ENCODE measurements at regions not wholly inside any gene's neighbourhood (a gene's known extent, or its start where the extent isn't known, plus 50 kb on each side); places are given as distances from the start of the nearest gene placed in this dataset.
A peak's percentile ranks its signal among the peaks of the same experiment; 100 is the strongest.

DNA sequence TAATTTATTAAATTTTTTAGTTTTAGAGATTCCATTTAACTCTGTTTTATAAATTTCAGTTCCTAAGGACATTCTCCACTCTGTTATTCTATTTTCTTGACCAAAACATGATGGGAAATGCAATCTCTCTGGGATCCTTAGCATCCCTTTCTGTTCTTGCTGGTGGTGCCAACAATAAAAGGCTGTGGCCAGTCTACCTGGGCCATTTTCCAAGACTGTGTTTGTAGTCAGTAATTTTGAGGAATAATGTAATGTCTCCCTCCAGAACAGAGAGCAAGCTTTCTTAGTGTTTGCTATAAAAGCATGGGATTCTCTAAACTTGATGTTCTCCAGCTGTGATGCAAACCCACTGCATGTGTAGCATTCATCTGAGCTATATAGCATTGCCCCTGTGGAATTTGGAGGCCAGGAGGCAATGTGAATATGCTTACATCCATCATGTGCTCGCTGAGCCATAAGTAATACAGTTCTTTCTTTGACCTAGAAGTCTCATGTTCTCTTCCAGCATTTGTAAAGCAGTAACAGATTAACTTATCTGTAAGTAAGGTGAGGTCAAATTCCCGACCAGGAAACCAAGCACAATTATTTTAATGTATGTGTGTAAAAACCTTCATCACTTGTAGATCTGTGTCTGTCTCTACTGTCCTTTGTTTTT is 211.5 kb upstream of the TAS2R1 start:
- DNase-seq (ENCODE audit: low read depth), result no peak
- no peak overlapping the region for H3K4me3 ChIP-seq (ENCODE audit: low read depth, low read length)
- TF ChIP-seq, protein P1, sequence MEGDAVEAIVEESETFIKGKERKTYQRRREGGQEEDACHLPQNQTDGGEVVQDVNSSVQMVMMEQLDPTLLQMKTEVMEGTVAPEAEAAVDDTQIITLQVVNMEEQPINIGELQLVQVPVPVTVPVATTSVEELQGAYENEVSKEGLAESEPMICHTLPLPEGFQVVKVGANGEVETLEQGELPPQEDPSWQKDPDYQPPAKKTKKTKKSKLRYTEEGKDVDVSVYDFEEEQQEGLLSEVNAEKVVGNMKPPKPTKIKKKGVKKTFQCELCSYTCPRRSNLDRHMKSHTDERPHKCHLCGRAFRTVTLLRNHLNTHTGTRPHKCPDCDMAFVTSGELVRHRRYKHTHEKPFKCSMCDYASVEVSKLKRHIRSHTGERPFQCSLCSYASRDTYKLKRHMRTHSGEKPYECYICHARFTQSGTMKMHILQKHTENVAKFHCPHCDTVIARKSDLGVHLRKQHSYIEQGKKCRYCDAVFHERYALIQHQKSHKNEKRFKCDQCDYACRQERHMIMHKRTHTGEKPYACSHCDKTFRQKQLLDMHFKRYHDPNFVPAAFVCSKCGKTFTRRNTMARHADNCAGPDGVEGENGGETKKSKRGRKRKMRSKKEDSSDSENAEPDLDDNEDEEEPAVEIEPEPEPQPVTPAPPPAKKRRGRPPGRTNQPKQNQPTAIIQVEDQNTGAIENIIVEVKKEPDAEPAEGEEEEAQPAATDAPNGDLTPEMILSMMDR (conservative IDR thresholded peaks at IDR 0.05; ENCODE audit: low read depth, low read length), result no peak

DNA sequence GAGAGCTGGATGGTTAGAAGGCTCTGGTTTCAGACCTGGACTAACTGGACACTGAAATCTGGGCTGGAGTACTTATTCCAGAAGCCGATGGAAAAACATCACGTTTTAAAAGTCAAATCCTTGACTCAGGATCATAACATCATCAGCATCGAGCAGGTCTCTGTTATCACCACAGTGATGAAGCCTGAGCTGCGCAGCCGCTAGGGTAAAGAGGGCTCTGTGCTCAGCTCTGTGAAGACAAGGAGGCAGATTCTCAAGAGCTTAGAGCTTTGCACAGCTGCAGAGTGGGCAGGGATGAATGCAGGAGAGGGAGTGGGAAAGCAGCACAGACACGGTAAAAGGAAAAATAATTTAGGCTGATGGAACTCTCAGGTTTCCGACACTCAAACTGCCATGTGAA is 208.8 kb upstream of the TAS2R1 start:
- no peak overlapping the region for H3K4me3 ChIP-seq (ENCODE audit: low read depth, low read length)
- peak; percentile 28 for DNase-seq (ENCODE audit: low read depth)
- TF ChIP-seq, protein P1 (conservative IDR thresholded peaks at IDR 0.05; ENCODE audit: low read depth, low read length), result peak; percentile 11

DNA sequence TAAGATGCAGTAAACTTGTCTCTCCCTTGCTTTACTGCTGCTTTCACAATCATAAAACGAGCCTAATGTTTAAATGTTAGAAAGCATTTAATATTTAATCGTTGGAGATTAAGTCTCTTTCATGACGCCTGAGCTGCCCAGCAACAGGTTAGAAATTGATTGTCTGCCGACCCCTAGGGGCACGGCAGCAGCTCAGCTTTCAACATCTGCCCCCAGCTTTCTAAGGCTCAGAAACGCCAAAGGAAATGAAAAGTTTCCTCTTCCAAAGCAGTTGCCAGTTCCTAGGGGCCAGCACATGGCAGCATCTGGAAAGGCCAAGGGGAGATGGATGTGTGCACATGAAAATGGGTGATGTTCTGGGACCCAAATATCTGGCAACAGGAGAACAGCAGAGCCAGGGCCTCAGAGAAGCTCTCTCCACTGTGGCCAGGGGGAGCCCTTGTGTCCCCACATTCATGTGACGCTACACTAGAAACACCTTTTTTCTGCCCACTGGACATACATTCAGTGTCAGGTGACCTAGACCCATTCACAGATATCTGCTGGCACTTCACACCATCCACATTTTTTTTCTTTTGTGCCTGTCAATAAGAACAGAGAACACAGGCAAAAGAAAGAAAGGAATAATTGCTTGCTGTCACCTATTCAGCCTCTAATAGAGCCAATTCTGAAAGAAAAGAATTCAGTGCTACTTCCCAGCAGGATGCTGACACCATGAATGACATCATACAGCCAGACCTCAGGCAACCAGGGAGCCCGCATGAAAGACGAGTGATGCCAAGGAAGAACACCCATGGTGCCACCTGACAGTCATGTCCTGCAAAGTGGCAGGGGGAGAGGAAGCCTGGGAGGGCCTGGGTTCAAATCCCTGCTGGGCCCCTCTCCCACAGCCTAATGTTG is 205.0 kb upstream of the TAS2R1 start:
- TF ChIP-seq, protein P1 (conservative IDR thresholded peaks at IDR 0.05; ENCODE audit: low read depth, low read length), result peak; percentile 31
- peak; percentile 18 for DNase-seq (ENCODE audit: low read depth)
- no peak overlapping the region for H3K4me3 ChIP-seq (ENCODE audit: low read depth, low read length)

DNA sequence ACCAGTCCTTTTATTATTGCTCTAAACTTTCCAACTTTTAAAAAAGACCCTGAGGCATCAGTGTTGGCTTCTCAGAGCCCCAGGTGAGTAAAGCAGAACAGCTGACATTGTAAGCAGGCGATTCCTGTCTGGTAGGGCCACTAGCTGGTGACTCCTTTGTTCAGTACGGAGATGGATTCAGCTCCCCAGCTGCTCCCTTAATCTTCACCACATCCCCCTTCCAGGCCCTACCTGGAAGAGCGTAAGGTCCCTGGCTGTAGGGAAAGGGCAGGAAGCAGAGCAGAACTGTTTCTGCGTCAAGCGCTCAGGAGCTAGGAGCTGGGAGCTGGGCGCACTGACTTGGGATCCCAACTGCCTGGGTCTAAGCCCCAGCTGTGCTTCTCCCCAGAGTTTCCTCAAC is 203.7 kb upstream of the TAS2R1 start:
- DNase-seq (ENCODE audit: low read depth), result no peak
- TF ChIP-seq, protein P1 (conservative IDR thresholded peaks at IDR 0.05; ENCODE audit: low read depth, low read length), result no peak
- H3K4me3 ChIP-seq (ENCODE audit: low read depth, low read length), result no peak overlapping the region

DNA sequence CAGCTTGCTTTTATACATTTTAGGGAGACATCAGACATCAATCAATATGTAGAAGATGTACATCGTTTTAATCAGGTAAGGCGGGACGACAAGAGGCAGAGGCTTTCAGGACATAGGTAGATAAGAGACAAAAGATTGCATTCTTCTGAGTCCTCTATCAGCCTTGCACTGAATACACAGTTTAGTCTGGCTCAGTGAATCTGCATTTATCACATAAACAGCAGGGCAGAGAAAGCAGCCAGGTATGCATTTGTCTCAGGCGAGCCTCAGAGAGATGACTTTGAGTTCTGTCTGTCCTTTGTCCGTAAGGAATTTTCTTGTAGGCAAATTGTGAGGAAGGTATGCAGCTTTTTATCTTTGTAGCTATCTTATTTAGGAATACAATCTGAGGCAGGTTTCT is 202.8 kb upstream of the TAS2R1 start:
- no peak for DNase-seq (ENCODE audit: low read depth)
- TF ChIP-seq, protein P1 (conservative IDR thresholded peaks at IDR 0.05; ENCODE audit: low read depth, low read length), result no peak
- H3K4me3 ChIP-seq (ENCODE audit: low read depth, low read length), result no peak overlapping the region

DNA sequence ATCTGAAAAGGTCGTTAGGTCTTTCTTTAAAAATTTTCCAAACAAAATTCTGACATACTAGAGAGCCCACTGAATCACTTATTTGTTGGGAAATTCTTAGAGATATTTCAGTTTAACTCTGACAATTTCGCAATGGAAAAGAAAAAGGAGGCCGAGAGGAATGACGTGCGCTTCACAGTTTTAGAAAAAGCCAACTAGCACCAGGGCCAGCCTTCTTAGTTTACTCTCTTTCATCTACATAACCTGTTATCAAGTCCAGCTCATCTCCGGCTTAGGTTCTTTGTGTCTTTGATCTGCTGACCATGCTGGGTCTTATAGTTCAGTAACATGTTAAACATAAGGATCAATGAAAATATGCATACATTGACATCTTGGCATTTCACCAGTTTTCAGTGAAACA is 201.7 kb upstream of the TAS2R1 start:
- no peak for DNase-seq (ENCODE audit: low read depth)
- no peak overlapping the region for H3K4me3 ChIP-seq (ENCODE audit: low read depth, low read length)
- TF ChIP-seq, protein P1 (conservative IDR thresholded peaks at IDR 0.05; ENCODE audit: low read depth, low read length), result no peak

Data from choroid plexus epithelial cell (primary cell).